H1 (cell line): ENCODE measurements at regions not wholly inside any gene's neighbourhood (a gene's known extent, or its start where the extent isn't known, plus 50 kb on each side); places are given as distances from the start of the nearest gene placed in this dataset.

Source experiments
- CTCF ChIA-PET: fragments of 300-600 bp; sonication (Branson Sonifier 250); formaldehyde crosslinking; loops from one replicate; lab custom pipeline; 2021; ENCODE audit not compliant: partially characterized antibody; lab: Charles Lee
- POLR2A ChIA-PET: fragments of 300-600 bp; sonication (Branson Sonifier 250); formaldehyde crosslinking; loops from one replicate; lab custom pipeline; 2021; ENCODE audit warnings: inconsistent platforms; ENCODE audit not compliant: partially characterized antibody; lab: Charles Lee
- DNase-seq, 2 experiments: peaks; one replicate each; pipeline versions ENCODE4 v3.0.0 to v3.0.0-alpha.2; 2010 to 2022; ENCODE audit warnings: low spot score in 2 of 2, low read depth in 1 of 2, mixed read lengths in 1 of 2
- FAIRE-seq: peaks from 2 replicates; lab custom pipeline; 2011; peaks lifted over from hg19 to GRCh38; lab: Jason Lieb, UNC
- H2AFZ ChIP-seq: 2 replicates; pipeline ENCODE4 v1.8.1; 2012; ENCODE audit warnings: low read length, inconsistent platforms
- H2AK5ac ChIP-seq: 2 replicates; pipeline ENCODE4 v1.6.1; 2013; ENCODE audit warnings: low read depth, low read length
- H2BK120ac ChIP-seq: replicated peaks from 2 replicates; pipeline ENCODE3; 2013; ENCODE audit warnings: low read depth, low read length, inconsistent platforms
- H2BK12ac ChIP-seq: 2 replicates; pipeline ENCODE4 v1.6.1; 2013; ENCODE audit warnings: low read depth, low read length
- H2BK15ac ChIP-seq: 2 replicates; pipeline ENCODE4 v1.6.1; 2013; ENCODE audit warnings: low read length
- H2BK20ac ChIP-seq: 2 replicates; pipeline ENCODE4 v1.6.1; 2013; ENCODE audit warnings: low read length
- H2BK5ac ChIP-seq: 2 replicates; pipeline ENCODE4 v1.6.1; 2013; ENCODE audit warnings: low read depth, low read length
- H3K14ac ChIP-seq: 2 replicates; pipeline ENCODE4 v1.6.1; 2013; ENCODE audit warnings: inconsistent platforms; ENCODE audit not compliant: insufficient read length
- H3K18ac ChIP-seq: 2 replicates; pipeline ENCODE4 v1.6.1; 2013; ENCODE audit warnings: low read length; ENCODE audit errors: extremely low read depth
- H3K23ac ChIP-seq: 2 replicates; pipeline ENCODE4 v1.6.1; 2013; ENCODE audit warnings: inconsistent platforms; ENCODE audit not compliant: insufficient read length
- H3K23me2 ChIP-seq: 2 replicates; pipeline ENCODE4 v1.6.1; 2013; ENCODE audit warnings: low read depth, low read length
- H3K27ac ChIP-seq: 2 replicates; pipeline ENCODE4 v1.6.1; 2011; ENCODE audit warnings: low read depth, low read length, inconsistent platforms
- H3K27me3 ChIP-seq, 4 experiments: replicated peaks in 1 of 4; 1 replicate in 1 of 4; 2 replicates in 3 of 4; pipeline versions ENCODE4 v1.6.1 to v1.8.1; 2011 to 2013; ENCODE audit warnings: low read length in 3 of 4, mild to moderate bottlenecking in 3 of 4, inconsistent platforms in 2 of 4, mixed read lengths in 2 of 4, moderate library complexity in 1 of 4; ENCODE audit not compliant: control insufficient read depth in 3 of 4, insufficient read depth in 3 of 4; ENCODE audit errors: extremely low read depth in 1 of 4
- H3K36me3 ChIP-seq, 4 experiments: 2 replicates each; pipeline versions ENCODE4 v1.6.1 to v1.8.1; 2011 to 2013; ENCODE audit warnings: mild to moderate bottlenecking in 4 of 4, low read length in 3 of 4, moderate library complexity in 2 of 4, control low read depth in 1 of 4, inconsistent platforms in 1 of 4; ENCODE audit not compliant: insufficient read depth in 4 of 4, control insufficient read depth in 2 of 4
- H3K4ac ChIP-seq: replicated peaks from 2 replicates; pipeline ENCODE3; 2013; ENCODE audit warnings: low read length, low read depth, mixed read lengths, inconsistent platforms; ENCODE audit not compliant: insufficient read length
- H3K4me1 ChIP-seq, 4 experiments: replicated peaks in 1 of 4; 1 replicate in 1 of 4; 2 replicates in 3 of 4; pipeline versions ENCODE4 v1.6.1 to v1.8.1; 2011 to 2013; ENCODE audit warnings: low read length in 3 of 4, inconsistent platforms in 2 of 4, mixed read lengths in 1 of 4; ENCODE audit not compliant: insufficient read depth in 4 of 4, control insufficient read depth in 3 of 4
- H3K4me2 ChIP-seq, 2 experiments: 2 replicates each; pipeline versions ENCODE4 v1.6.1 to v1.8.1; 2011 to 2013; ENCODE audit warnings: low read depth in 2 of 2, low read length in 2 of 2, control low read depth in 1 of 2, inconsistent platforms in 1 of 2, mild to moderate bottlenecking in 1 of 2; ENCODE audit not compliant: insufficient read depth in 1 of 2
- H3K4me3 ChIP-seq, 4 experiments: fragments of 200-600, 300-600 bp in 1 of 4; sonication (generic), shearing (Covaris generic), sonication (Bioruptor Twin) in 1 of 4; 2 replicates each; pipeline versions ENCODE4 v1.5.1 to v1.8.1; 2011 to 2016; ENCODE audit warnings: low read length in 4 of 4, low read depth in 3 of 4, control low read depth in 2 of 4, inconsistent platforms in 2 of 4, mild to moderate bottlenecking in 2 of 4, mixed read lengths in 1 of 4, moderate library complexity in 1 of 4; ENCODE audit not compliant: insufficient read depth in 2 of 4; ENCODE audit errors: extremely low read depth in 1 of 4
- H3K56ac ChIP-seq: replicated peaks from 2 replicates; pipeline ENCODE3; 2013; ENCODE audit warnings: low read depth, mild to moderate bottlenecking, mixed read lengths, low read length, inconsistent platforms; ENCODE audit not compliant: insufficient read length
- H3K79me1 ChIP-seq: 2 replicates; pipeline ENCODE4 v1.6.1; 2013; ENCODE audit warnings: low read depth, low read length, control low read depth
- H3K79me2 ChIP-seq, 2 experiments: 2 replicates each; pipeline versions ENCODE4 v1.6.1 to v1.8.1; 2012 to 2013; ENCODE audit warnings: low read length in 2 of 2, mild to moderate bottlenecking in 2 of 2, inconsistent platforms in 1 of 2; ENCODE audit not compliant: insufficient read depth in 2 of 2, control insufficient read depth in 1 of 2
- H3K9ac ChIP-seq, 4 experiments: replicated peaks in 1 of 4; 1 replicate in 1 of 4; 2 replicates in 3 of 4; pipeline versions ENCODE4 v1.6.1 to v1.8.1; 2011 to 2013; ENCODE audit warnings: low read depth in 3 of 4, low read length in 3 of 4, control low read depth in 2 of 4, mild to moderate bottlenecking in 2 of 4, moderate library complexity in 2 of 4, inconsistent platforms in 1 of 4; ENCODE audit errors: extremely low read depth in 1 of 4
- H3K9me3 ChIP-seq, 2 experiments: 2 replicates each; pipeline versions ENCODE4 v1.6.1 to v1.8.1; 2012 to 2013; ENCODE audit warnings: mild to moderate bottlenecking in 2 of 2, moderate library complexity in 2 of 2, control low read depth in 1 of 2, inconsistent platforms in 1 of 2, low read depth in 1 of 2, low read length in 1 of 2, mixed read lengths in 1 of 2; ENCODE audit not compliant: insufficient read depth in 2 of 2
- H4K20me1 ChIP-seq, 2 experiments: replicated peaks in 1 of 2; 2 replicates each; pipeline versions ENCODE3 to v1.8.1; 2011 to 2013; ENCODE audit warnings: inconsistent platforms in 2 of 2, low read length in 2 of 2, mild to moderate bottlenecking in 1 of 2; ENCODE audit not compliant: insufficient read depth in 2 of 2, control insufficient read depth in 1 of 2
- H4K5ac ChIP-seq: 2 replicates; pipeline ENCODE4 v1.6.1; 2013; ENCODE audit warnings: low read length, low read depth, mixed read lengths, inconsistent platforms; ENCODE audit not compliant: insufficient read length
- H4K8ac ChIP-seq: 2 replicates; pipeline ENCODE4 v1.8.0; 2013; ENCODE audit warnings: mild to moderate bottlenecking, moderate library complexity, low read length, inconsistent platforms; ENCODE audit not compliant: insufficient read depth; ENCODE audit errors: extremely low read depth
- H4K91ac ChIP-seq: replicated peaks from 2 replicates; pipeline ENCODE3; 2013; ENCODE audit warnings: low read length, mixed read lengths, inconsistent platforms; ENCODE audit not compliant: insufficient read length
- BRCA1 ChIP-seq: IDR thresholded peaks from 2 replicates; pipeline ENCODE4 v1.6.1; 2012; ENCODE audit warnings: low read depth, low read length, improper control_type of control experiment
- CHD1 ChIP-seq: IDR thresholded peaks from 2 replicates; pipeline ENCODE4 v1.6.1; 2012; ENCODE audit warnings: low read depth, low read length, improper control_type of control experiment
- CHD2 ChIP-seq: IDR thresholded peaks from 2 replicates; pipeline ENCODE4 v1.6.1; 2012; ENCODE audit warnings: low read length, improper control_type of control experiment
- CREB1 ChIP-seq: IDR thresholded peaks from 2 replicates; pipeline ENCODE4 v1.6.1; 2012; ENCODE audit warnings: inconsistent platforms
- JUN ChIP-seq: IDR thresholded peaks from 2 replicates; pipeline ENCODE4 v1.6.1; 2011; ENCODE audit warnings: low read depth, mild to moderate bottlenecking, improper control_type of control experiment, low read length
- KDM4A ChIP-seq: IDR thresholded peaks from one replicate; pipeline ENCODE4 v1.7.1; 2012; ENCODE audit warnings: low read depth, mild to moderate bottlenecking, moderate library complexity, low read length, inconsistent platforms; ENCODE audit not compliant: severe bottlenecking
- MAX ChIP-seq: IDR thresholded peaks from 2 replicates; pipeline ENCODE4 v1.6.1; 2012; ENCODE audit warnings: inconsistent platforms
- POLR2AphosphoS5 ChIP-seq: IDR thresholded peaks from 2 replicates; pipeline ENCODE4 v1.6.1; 2011; ENCODE audit warnings: low read depth, low read length
- RAD21 ChIP-seq, 2 experiments: IDR thresholded peaks in 1 of 2; conservative IDR thresholded peaks in 1 of 2; 2 replicates each; pipeline ENCODE4 v1.6.1; 2011; ENCODE audit warnings: low read depth in 2 of 2, low read length in 2 of 2, improper control_type of control experiment in 1 of 2, inconsistent platforms in 1 of 2, mild to moderate bottlenecking in 1 of 2, moderate library complexity in 1 of 2
- RBBP5 ChIP-seq: IDR thresholded peaks from 2 replicates; pipeline ENCODE4 v1.7.1; 2012; ENCODE audit warnings: low read depth, mild to moderate bottlenecking, inconsistent platforms, low read length, moderate library complexity, borderline replicate concordance
- TBP ChIP-seq: IDR thresholded peaks from 2 replicates; pipeline ENCODE4 v1.6.1; 2011; ENCODE audit warnings: low read depth, low read length, improper control_type of control experiment
- WGBS, 2 experiments: shearing (Covaris generic) in 1 of 2; methylation state at CpG; one replicate each; pipeline versions ENCODE4 v1.1.6 to v1.1.7; 2013 to 2015; ENCODE audit warnings: low lambda C conversion rate in 2 of 2, mixed read lengths in 2 of 2, inconsistent platforms in 1 of 2, low coverage in 1 of 2, missing lambda C conversion rate in 1 of 2; ENCODE audit not compliant: insufficient replicate concordance in 2 of 2, insufficient coverage in 1 of 2, insufficient read length in 1 of 2; ENCODE audit errors: extremely low coverage in 1 of 2, missing lambda C conversion rate in 1 of 2; 5-methylcytosine and 5-hydroxymethylcytosine counted together

GRCh38 chr2:55751966-55752365 is 58.3 kb upstream of the PNPT1 start:
- Histone ChIP-seq H2AK5ac (no peak overlapping the region), H3K23me2 (no peaks in the 10 kb centered on the region), H2BK5ac (no peak overlapping the region), H2BK20ac (no peak overlapping the region), H3K27me3 (no peaks in the 10 kb centered on the region), H2AFZ (no peak overlapping the region), H2BK12ac (no peak overlapping the region), H3K56ac (no peak overlapping the region), H3K4me2 (no peak overlapping the region), H3K79me1 (no peaks in the 10 kb centered on the region), H3K9ac (no peak overlapping the region), H3K18ac (no peak overlapping the region), H4K91ac (no peak overlapping the region), H3K14ac (no peak overlapping the region), H2BK120ac (no peak overlapping the region), H3K4me1 (no peaks in the 10 kb centered on the region), H4K8ac (no peak overlapping the region), H3K36me3 (no peaks in the 10 kb centered on the region), H4K5ac (no peak overlapping the region), H3K4ac (no peak overlapping the region), H3K79me2 (no peaks in the 10 kb centered on the region), H3K27ac (no peak overlapping the region), H2BK15ac (no peak overlapping the region), H3K4me3 (no peak overlapping the region), H3K9me3 (no peaks in the 10 kb centered on the region), H4K20me1 (no peaks in the 10 kb centered on the region), H3K23ac (no peak overlapping the region)
- ChIA-PET CTCF (interaction anchor here (1.3 kb wide), 1 partner anchor 19 kb away, joined by 6 read pairs; no protein-coding TSS in a partner anchor), POLR2A (no interaction called here)
- 95% methylated on average over 1 of the region's 1 CpG; no CpG with 5 or more reads in 1 of the 2 experiments for WGBS, 2 experiments
- DNase-seq: no peak
- no peak for FAIRE-seq
- TF ChIP-seq RBBP5 (no peak), TBP (no peak), POLR2AphosphoS5 (no peak), JUN (no peak), KDM4A (no peak), BRCA1 (no peak), CHD2 (no peak), RAD21 (IDR thresholded peaks at IDR 0.05 in 1 of 2, conservative IDR thresholded peaks at IDR 0.05 in 1 of 2; ENCODE audit: low read depth in 2 of 2, low read length in 2 of 2) (no peak), CREB1 (no peak), CHD1 (no peak), MAX (no peak)
